GM23338 (cell line): ENCODE measurements at regions not wholly inside any gene's neighbourhood (a gene's known extent, or its start where the extent isn't known, plus 50 kb on each side); places are given as distances from the start of the nearest gene placed in this dataset.

Source experiments
- ATAC-seq: fragments of 200-7000 bp; cut with Tn5 transposase; 3 replicates; pipeline ENCODE4 v1.9.1; 2020
- DNase-seq: peaks from one replicate; pipeline ENCODE4 v3.0.0-alpha.2; 2015; ENCODE audit warnings: low spot score
- H2AFZ ChIP-seq: fragments of 200-600 bp; sonication (generic); 2 replicates; pipeline ENCODE4 v1.8.0; 2016; ENCODE audit warnings: antibody characterized with exemption, mild to moderate bottlenecking, moderate library complexity
- H3F3A ChIP-seq: fragments of 200-600 bp; sonication (generic); replicated peaks from 2 replicates; pipeline ENCODE4 v1.8.0; 2017; ENCODE audit warnings: antibody characterized with exemption, mixed run types, low read depth
- H3K27ac ChIP-seq: fragments of 200-600 bp; sonication (generic); 2 replicates; pipeline ENCODE4 v1.6.1; 2016; ENCODE audit warnings: low read depth
- H3K27me3 ChIP-seq: fragments of 200-600 bp; sonication (generic); 2 replicates; pipeline ENCODE4 v1.8.0; 2016; ENCODE audit warnings: mild to moderate bottlenecking, mixed run types, moderate library complexity; ENCODE audit not compliant: insufficient read depth
- H3K36me3 ChIP-seq: fragments of 200-600 bp; sonication (generic); 2 replicates; pipeline ENCODE4 v1.8.0; 2016; ENCODE audit warnings: mild to moderate bottlenecking; ENCODE audit not compliant: insufficient read depth
- H3K4me1 ChIP-seq: fragments of 200-600 bp; sonication (generic); 2 replicates; pipeline ENCODE4 v1.8.0; 2016; ENCODE audit warnings: mild to moderate bottlenecking, moderate library complexity; ENCODE audit not compliant: insufficient read depth
- H3K4me2 ChIP-seq: fragments of 200-600 bp; sonication (generic); 2 replicates; pipeline ENCODE4 v1.7.1; 2017; ENCODE audit warnings: mixed run types
- H3K4me3 ChIP-seq: fragments of 200-600 bp; sonication (generic); 2 replicates; pipeline ENCODE4 v1.6.1; 2016; ENCODE audit warnings: mixed run types
- H3K79me2 ChIP-seq: fragments of 200-600 bp; sonication (generic); replicated peaks from 2 replicates; pipeline ENCODE4 v1.8.0; 2017; ENCODE audit warnings: mild to moderate bottlenecking; ENCODE audit not compliant: insufficient read depth
- H3K9me2 ChIP-seq: fragments of 200-600 bp; sonication (generic); 2 replicates; pipeline ENCODE4 v1.8.0; 2017; ENCODE audit not compliant: insufficient read depth
- H4K20me1 ChIP-seq: fragments of 200-600 bp; sonication (generic); replicated peaks from 2 replicates; pipeline ENCODE4 v1.8.0; 2017; ENCODE audit warnings: mild to moderate bottlenecking; ENCODE audit not compliant: insufficient read depth
- H3K27ac Mint-ChIP-seq: 2 replicates; pipeline ENCODE4 v1.8.0; 2020; ENCODE audit warnings: inconsistent platforms, mild to moderate bottlenecking, moderate library complexity, mixed read lengths
- H3K27me3 Mint-ChIP-seq: 3 replicates; pipeline ENCODE4 v1.8.0; 2022; ENCODE audit warnings: low read depth, mild to moderate bottlenecking, moderate library complexity, mixed read lengths, inconsistent platforms; ENCODE audit not compliant: insufficient read depth, poor library complexity
- H3K36me3 Mint-ChIP-seq: 3 replicates; pipeline ENCODE4 v1.8.0; 2021; ENCODE audit warnings: low read depth, mild to moderate bottlenecking, inconsistent platforms, moderate library complexity, mixed read lengths
- H3K4me1 Mint-ChIP-seq: 3 replicates; pipeline ENCODE4 v1.8.0; 2020; ENCODE audit warnings: mild to moderate bottlenecking, inconsistent platforms, mixed read lengths
- H3K4me3 Mint-ChIP-seq: 3 replicates; pipeline ENCODE4 v1.8.0; 2021; ENCODE audit warnings: moderate library complexity, mild to moderate bottlenecking, inconsistent platforms, mixed read lengths
- H3K9me3 Mint-ChIP-seq: 3 replicates; pipeline ENCODE4 v1.8.0; 2020; ENCODE audit warnings: moderate library complexity, mild to moderate bottlenecking, inconsistent platforms, mixed read lengths
- CREB1 ChIP-seq: fragments of 250-450 bp; sonication (Bioruptor Pico); IDR thresholded peaks from 2 replicates; pipeline ENCODE4 v1.5.0; 2020; ENCODE audit warnings: low read depth, mild to moderate bottlenecking, moderate library complexity
- EZH2 ChIP-seq: fragments of 200-600 bp; sonication (generic); IDR thresholded peaks from one replicate; pipeline ENCODE4 v1.8.0; 2017; ENCODE audit warnings: antibody characterized with exemption, mild to moderate bottlenecking, low read depth; ENCODE audit not compliant: unreplicated experiment
- EZH2phosphoT487 ChIP-seq: fragments of 200-600 bp; sonication (generic); IDR thresholded peaks from one replicate; pipeline ENCODE4 v1.8.1; 2018; ENCODE audit warnings: antibody characterized with exemption; ENCODE audit not compliant: unreplicated experiment
- JUNB ChIP-seq: IDR thresholded peaks from one replicate; pipeline ENCODE4 v1.6.1; 2016; ENCODE audit warnings: antibody characterized with exemption; ENCODE audit not compliant: unreplicated experiment
- NANOG ChIP-seq: IDR thresholded peaks from 2 replicates; pipeline ENCODE4 v1.6.1; 2016; ENCODE audit warnings: antibody characterized with exemption, borderline replicate concordance
- ZNF331 ChIP-seq: fragments of 250-450 bp; sonication (Bioruptor Pico); IDR thresholded peaks from 2 replicates; pipeline ENCODE4 v1.5.0; 2020; ENCODE audit warnings: low read depth, mild to moderate bottlenecking, moderate library complexity
- TF ChIP-seq, protein P1 (sequence below): IDR thresholded peaks from 2 replicates; pipeline ENCODE4 v1.6.1; 2016; ENCODE audit warnings: antibody characterized with exemption
- TF ChIP-seq, protein P2 (sequence below): IDR thresholded peaks from one replicate; pipeline ENCODE4 v1.6.1; 2018; ENCODE audit warnings: antibody characterized with exemption; ENCODE audit not compliant: unreplicated experiment
- TF ChIP-seq, protein P3 (sequence below): fragments of 250-450 bp; sonication (Bioruptor Pico); IDR thresholded peaks from 2 replicates; pipeline ENCODE4 v1.5.0; 2020; ENCODE audit warnings: mild to moderate bottlenecking, moderate library complexity
- TF ChIP-seq, protein P4 (sequence below), 2 experiments: fragments of 200-600 bp in 1 of 2; sonication (generic) in 1 of 2; conservative IDR thresholded peaks; 2 replicates each; pipeline versions ENCODE4 v1.5.1 to v1.6.1; 2016 to 2017; ENCODE audit warnings: antibody characterized with exemption in 2 of 2, low read depth in 2 of 2, mild to moderate bottlenecking in 2 of 2, moderate library complexity in 1 of 2

DNA sequence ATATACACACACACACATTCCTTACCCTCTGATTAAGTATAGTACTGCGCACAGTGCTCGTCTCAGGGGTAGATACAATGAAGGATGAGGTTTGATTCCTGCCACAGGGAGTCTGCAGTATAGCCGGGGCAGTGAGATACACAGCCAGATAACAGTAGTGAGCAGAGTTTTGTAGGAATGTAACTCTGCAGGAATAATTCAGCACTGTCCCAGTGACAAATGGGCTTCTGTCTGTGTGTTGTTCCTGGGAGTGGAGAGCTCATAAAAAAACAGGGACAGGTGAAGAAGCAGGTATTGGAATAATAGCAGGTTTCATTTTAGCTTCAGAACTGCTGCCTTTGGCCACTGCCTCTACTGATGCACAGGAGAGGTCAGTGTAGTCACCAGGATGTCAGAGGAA lies 85.3 kb upstream of the OR9Q1 start (continued):
- TF ChIP-seq ZNF331 (no peak), NANOG (no peak), JUNB (no peak)
- TF ChIP-seq, protein P1, sequence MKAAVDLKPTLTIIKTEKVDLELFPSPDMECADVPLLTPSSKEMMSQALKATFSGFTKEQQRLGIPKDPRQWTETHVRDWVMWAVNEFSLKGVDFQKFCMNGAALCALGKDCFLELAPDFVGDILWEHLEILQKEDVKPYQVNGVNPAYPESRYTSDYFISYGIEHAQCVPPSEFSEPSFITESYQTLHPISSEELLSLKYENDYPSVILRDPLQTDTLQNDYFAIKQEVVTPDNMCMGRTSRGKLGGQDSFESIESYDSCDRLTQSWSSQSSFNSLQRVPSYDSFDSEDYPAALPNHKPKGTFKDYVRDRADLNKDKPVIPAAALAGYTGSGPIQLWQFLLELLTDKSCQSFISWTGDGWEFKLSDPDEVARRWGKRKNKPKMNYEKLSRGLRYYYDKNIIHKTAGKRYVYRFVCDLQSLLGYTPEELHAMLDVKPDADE, result no peak

DNA sequence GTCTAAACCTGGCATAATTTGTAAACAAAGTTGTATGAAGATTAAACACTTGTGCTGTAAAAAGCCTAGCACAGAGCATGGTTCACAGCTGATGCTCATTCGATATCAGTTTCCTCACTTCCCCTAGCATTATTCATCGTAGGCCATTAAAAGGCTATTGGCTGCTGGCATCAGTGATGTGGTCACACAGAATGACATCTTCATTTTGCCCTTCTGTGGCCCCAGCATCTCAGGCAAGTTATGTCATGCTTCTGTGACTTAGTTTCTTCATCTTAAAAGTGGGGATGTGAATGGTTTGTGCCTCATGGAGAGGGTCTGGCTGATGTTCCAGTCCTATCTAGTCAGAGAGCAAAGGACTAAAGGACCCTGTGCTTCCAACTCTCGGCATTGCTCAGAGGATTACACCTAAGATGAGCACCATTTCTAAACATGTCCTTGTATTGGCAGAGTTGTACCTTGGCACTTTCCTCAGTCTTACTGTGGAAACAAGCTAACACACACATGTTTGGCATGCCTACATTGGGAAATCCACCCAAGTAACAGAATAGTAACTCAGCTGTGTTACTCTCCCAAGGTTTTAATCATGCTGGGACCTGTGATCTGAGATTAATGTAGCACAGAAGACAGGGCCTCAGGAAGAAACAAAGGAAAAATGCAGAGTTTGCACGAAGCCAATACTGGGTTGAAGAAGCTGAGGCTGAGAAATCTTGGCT lies 83.5 kb upstream of the OR9Q1 start:
- H3F3A ChIP-seq, result no peaks in the 10 kb centered on the region
- ATAC-seq, result no peak
- peak overlapping the region; percentile 63; the same call in 1 of the 2 replicates for H2AFZ ChIP-seq
- Mint-ChIP-seq H3K4me1 (peaks cover 5% of the 10 kb centered on the region; the same call in 1 of the 3 replicates), H3K4me3 (no peak overlapping the region), H3K27ac (no peak overlapping the region), H3K36me3 (peaks cover 3% of the 10 kb centered on the region; the same call in 2 of the 3 replicates), H3K27me3 (no peaks in the 10 kb centered on the region), H3K9me3 (peaks cover 9% of the 10 kb centered on the region)
- H3K27ac ChIP-seq, result no peak overlapping the region
- H3K4me2 ChIP-seq, result no peak overlapping the region
- no peaks in the 10 kb centered on the region for H3K36me3 ChIP-seq
- H3K27me3 ChIP-seq, result no peaks in the 10 kb centered on the region
- H3K4me3 ChIP-seq, result no peak overlapping the region
- H4K20me1 ChIP-seq, result no peaks in the 10 kb centered on the region
- H3K9me2 ChIP-seq, result peaks cover 6% of the 10 kb centered on the region; the same call in 1 of the 2 replicates
- DNase-seq, result no peak
- H3K79me2 ChIP-seq, result no peaks in the 10 kb centered on the region
- no peaks in the 10 kb centered on the region for H3K4me1 ChIP-seq
- TF ChIP-seq, protein P2, sequence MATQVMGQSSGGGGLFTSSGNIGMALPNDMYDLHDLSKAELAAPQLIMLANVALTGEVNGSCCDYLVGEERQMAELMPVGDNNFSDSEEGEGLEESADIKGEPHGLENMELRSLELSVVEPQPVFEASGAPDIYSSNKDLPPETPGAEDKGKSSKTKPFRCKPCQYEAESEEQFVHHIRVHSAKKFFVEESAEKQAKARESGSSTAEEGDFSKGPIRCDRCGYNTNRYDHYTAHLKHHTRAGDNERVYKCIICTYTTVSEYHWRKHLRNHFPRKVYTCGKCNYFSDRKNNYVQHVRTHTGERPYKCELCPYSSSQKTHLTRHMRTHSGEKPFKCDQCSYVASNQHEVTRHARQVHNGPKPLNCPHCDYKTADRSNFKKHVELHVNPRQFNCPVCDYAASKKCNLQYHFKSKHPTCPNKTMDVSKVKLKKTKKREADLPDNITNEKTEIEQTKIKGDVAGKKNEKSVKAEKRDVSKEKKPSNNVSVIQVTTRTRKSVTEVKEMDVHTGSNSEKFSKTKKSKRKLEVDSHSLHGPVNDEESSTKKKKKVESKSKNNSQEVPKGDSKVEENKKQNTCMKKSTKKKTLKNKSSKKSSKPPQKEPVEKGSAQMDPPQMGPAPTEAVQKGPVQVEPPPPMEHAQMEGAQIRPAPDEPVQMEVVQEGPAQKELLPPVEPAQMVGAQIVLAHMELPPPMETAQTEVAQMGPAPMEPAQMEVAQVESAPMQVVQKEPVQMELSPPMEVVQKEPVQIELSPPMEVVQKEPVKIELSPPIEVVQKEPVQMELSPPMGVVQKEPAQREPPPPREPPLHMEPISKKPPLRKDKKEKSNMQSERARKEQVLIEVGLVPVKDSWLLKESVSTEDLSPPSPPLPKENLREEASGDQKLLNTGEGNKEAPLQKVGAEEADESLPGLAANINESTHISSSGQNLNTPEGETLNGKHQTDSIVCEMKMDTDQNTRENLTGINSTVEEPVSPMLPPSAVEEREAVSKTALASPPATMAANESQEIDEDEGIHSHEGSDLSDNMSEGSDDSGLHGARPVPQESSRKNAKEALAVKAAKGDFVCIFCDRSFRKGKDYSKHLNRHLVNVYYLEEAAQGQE, result no peak
- TF ChIP-seq JUNB (no peak), CREB1 (no peak), EZH2phosphoT487 (no peak), EZH2 (no peak), ZNF331 (no peak)
- TF ChIP-seq, protein P1, result no peak
- TF ChIP-seq, protein P3, sequence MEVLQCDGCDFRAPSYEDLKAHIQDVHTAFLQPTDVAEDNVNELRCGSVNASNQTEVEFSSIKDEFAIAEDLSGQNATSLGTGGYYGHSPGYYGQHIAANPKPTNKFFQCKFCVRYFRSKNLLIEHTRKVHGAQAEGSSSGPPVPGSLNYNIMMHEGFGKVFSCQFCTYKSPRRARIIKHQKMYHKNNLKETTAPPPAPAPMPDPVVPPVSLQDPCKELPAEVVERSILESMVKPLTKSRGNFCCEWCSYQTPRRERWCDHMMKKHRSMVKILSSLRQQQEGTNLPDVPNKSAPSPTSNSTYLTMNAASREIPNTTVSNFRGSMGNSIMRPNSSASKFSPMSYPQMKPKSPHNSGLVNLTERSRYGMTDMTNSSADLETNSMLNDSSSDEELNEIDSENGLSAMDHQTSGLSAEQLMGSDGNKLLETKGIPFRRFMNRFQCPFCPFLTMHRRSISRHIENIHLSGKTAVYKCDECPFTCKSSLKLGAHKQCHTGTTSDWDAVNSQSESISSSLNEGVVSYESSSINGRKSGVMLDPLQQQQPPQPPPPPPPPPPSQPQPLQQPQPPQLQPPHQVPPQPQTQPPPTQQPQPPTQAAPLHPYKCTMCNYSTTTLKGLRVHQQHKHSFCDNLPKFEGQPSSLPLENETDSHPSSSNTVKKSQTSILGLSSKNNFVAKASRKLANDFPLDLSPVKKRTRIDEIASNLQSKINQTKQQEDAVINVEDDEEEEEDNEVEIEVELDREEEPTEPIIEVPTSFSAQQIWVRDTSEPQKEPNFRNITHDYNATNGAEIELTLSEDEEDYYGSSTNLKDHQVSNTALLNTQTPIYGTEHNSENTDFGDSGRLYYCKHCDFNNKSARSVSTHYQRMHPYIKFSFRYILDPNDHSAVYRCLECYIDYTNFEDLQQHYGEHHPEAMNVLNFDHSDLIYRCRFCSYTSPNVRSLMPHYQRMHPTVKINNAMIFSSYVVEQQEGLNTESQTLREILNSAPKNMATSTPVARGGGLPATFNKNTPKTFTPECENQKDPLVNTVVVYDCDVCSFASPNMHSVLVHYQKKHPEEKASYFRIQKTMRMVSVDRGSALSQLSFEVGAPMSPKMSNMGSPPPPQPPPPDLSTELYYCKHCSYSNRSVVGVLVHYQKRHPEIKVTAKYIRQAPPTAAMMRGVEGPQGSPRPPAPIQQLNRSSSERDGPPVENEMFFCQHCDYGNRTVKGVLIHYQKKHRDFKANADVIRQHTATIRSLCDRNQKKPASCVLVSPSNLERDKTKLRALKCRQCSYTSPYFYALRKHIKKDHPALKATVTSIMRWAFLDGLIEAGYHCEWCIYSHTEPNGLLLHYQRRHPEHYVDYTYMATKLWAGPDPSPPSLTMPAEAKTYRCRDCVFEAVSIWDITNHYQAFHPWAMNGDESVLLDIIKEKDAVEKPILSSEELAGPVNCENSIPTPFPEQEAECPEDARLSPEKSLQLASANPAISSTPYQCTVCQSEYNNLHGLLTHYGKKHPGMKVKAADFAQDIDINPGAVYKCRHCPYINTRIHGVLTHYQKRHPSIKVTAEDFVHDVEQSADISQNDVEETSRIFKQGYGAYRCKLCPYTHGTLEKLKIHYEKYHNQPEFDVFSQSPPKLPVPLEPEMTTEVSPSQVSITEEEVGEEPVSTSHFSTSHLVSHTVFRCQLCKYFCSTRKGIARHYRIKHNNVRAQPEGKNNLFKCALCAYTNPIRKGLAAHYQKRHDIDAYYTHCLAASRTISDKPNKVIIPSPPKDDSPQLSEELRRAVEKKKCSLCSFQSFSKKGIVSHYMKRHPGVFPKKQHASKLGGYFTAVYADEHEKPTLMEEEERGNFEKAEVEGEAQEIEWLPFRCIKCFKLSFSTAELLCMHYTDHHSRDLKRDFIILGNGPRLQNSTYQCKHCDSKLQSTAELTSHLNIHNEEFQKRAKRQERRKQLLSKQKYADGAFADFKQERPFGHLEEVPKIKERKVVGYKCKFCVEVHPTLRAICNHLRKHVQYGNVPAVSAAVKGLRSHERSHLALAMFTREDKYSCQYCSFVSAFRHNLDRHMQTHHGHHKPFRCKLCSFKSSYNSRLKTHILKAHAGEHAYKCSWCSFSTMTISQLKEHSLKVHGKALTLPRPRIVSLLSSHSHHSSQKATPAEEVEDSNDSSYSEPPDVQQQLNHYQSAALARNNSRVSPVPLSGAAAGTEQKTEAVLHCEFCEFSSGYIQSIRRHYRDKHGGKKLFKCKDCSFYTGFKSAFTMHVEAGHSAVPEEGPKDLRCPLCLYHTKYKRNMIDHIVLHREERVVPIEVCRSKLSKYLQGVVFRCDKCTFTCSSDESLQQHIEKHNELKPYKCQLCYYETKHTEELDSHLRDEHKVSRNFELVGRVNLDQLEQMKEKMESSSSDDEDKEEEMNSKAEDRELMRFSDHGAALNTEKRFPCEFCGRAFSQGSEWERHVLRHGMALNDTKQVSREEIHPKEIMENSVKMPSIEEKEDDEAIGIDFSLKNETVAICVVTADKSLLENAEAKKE (CRISPR knock-in tag), result no peak
- TF ChIP-seq, protein P4, sequence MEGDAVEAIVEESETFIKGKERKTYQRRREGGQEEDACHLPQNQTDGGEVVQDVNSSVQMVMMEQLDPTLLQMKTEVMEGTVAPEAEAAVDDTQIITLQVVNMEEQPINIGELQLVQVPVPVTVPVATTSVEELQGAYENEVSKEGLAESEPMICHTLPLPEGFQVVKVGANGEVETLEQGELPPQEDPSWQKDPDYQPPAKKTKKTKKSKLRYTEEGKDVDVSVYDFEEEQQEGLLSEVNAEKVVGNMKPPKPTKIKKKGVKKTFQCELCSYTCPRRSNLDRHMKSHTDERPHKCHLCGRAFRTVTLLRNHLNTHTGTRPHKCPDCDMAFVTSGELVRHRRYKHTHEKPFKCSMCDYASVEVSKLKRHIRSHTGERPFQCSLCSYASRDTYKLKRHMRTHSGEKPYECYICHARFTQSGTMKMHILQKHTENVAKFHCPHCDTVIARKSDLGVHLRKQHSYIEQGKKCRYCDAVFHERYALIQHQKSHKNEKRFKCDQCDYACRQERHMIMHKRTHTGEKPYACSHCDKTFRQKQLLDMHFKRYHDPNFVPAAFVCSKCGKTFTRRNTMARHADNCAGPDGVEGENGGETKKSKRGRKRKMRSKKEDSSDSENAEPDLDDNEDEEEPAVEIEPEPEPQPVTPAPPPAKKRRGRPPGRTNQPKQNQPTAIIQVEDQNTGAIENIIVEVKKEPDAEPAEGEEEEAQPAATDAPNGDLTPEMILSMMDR (conservative IDR thresholded peaks at IDR 0.05; ENCODE audit: low read depth in 2 of 2), result no peak
